ENCODE measurements at regions not wholly inside any gene's neighbourhood (a gene's known extent, or its start where the extent isn't known, plus 50 kb on each side); places are given as distances from the start of the nearest gene placed in this dataset.

DNA sequence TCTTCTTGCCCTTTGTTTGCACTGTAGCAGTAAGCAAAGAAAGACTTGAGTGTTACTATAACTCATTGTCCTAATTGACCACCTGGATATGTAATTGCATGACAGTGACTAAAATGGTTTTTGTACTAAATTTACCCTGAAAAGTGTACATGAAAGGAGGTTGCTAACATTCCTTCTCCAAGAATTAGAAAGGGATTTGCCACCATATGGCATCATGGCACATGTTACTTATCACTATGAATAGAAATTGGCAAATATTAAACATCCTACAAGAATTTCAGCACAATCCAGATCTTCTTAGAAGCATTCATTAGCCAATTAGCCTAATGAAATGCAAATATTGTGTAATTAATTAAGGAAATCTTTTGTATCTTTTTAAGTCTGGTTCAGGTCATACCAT lies 834.2 kb downstream of the STPG2 start:
- TF ChIP-seq, protein P1, sequence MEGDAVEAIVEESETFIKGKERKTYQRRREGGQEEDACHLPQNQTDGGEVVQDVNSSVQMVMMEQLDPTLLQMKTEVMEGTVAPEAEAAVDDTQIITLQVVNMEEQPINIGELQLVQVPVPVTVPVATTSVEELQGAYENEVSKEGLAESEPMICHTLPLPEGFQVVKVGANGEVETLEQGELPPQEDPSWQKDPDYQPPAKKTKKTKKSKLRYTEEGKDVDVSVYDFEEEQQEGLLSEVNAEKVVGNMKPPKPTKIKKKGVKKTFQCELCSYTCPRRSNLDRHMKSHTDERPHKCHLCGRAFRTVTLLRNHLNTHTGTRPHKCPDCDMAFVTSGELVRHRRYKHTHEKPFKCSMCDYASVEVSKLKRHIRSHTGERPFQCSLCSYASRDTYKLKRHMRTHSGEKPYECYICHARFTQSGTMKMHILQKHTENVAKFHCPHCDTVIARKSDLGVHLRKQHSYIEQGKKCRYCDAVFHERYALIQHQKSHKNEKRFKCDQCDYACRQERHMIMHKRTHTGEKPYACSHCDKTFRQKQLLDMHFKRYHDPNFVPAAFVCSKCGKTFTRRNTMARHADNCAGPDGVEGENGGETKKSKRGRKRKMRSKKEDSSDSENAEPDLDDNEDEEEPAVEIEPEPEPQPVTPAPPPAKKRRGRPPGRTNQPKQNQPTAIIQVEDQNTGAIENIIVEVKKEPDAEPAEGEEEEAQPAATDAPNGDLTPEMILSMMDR (IDR thresholded peaks at IDR 0.05; ENCODE audit: low read depth, low read length, poor library complexity, severe bottlenecking), result no peak
- no peak for TF ChIP-seq EZH2phosphoT487 (IDR thresholded peaks at IDR 0.05; ENCODE audit: borderline replicate concordance, low read length)

All from DOHH2 (cell line).